ENCODE measurements at regions not wholly inside any gene's neighbourhood (a gene's known extent, or its start where the extent isn't known, plus 50 kb on each side); places are given as distances from the start of the nearest gene placed in this dataset.

DNA sequence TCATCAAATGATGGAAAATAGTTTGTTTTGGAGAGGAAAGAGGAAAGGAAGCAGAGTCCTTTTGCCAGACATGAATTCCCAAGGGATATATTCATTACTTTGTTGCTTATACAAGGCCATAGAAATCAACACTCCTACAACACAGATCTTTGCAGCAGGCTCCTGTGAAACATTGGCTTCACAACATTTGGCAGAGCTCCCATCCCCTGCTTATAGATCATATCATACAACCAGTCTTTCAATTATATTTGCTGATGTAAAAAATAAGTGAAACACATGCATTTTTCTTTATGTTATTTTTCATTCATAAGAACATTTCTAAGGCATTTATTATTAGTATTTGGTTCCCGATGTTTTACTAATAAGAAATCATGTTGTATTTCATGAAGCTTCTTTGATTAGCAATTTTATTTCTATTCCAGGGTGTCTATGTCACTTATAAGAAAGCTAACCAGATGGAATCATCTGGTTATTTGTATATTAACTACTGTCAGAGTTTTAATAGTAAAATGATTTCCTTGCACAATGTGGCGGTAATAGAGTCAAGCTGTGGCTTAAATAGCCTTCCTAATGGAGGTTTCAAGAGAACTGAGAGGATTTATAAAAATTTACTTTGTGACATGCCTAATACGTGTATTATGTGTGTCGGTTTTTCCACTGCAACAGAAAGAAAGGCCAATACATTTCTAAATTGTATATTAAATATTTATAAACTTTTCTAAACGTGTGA, 470.3 kb upstream of the NCAM2 start:
- no peak for FAIRE-seq
- H3K79me2 ChIP-seq (ENCODE audit: control insufficient read depth, insufficient read depth, low read length) = no peaks in the 10 kb centered on the region
- H3K9ac ChIP-seq (ENCODE audit: insufficient read depth in 1 of 2, low read depth in 2 of 2, low read length in 2 of 2) = no peak overlapping the region
- TF ChIP-seq PTBP1 (IDR thresholded peaks at IDR 0.05; ENCODE audit: low read depth, low read length) = no peak
- TF ChIP-seq WHSC1 (IDR thresholded peaks at IDR 0.05; ENCODE audit: low read length) = no peak
- no peak for TF ChIP-seq LEF1 (IDR thresholded peaks at IDR 0.05)
- no peak for TF ChIP-seq NR1H2 (CRISPR knock-in tag; IDR thresholded peaks at IDR 0.05)
- TF ChIP-seq, protein P1, sequence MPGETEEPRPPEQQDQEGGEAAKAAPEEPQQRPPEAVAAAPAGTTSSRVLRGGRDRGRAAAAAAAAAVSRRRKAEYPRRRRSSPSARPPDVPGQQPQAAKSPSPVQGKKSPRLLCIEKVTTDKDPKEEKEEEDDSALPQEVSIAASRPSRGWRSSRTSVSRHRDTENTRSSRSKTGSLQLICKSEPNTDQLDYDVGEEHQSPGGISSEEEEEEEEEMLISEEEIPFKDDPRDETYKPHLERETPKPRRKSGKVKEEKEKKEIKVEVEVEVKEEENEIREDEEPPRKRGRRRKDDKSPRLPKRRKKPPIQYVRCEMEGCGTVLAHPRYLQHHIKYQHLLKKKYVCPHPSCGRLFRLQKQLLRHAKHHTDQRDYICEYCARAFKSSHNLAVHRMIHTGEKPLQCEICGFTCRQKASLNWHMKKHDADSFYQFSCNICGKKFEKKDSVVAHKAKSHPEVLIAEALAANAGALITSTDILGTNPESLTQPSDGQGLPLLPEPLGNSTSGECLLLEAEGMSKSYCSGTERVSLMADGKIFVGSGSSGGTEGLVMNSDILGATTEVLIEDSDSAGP (CRISPR knock-in tag; IDR thresholded peaks at IDR 0.05) = no peak
- TF ChIP-seq PTRF (tag; IDR thresholded peaks at IDR 0.05) = no peak
- TF ChIP-seq ZNF408 (CRISPR knock-in tag; IDR thresholded peaks at IDR 0.05; ENCODE audit: low read depth) = no peak
- no peak for TF ChIP-seq ZNF696 (CRISPR knock-in tag; conservative IDR thresholded peaks at IDR 0.05)
- TF ChIP-seq ZNF217 (CRISPR knock-in tag; IDR thresholded peaks at IDR 0.05) = no peak
- no peak for TF ChIP-seq SAP30 (IDR thresholded peaks at IDR 0.05; ENCODE audit: borderline replicate concordance, insufficient read depth, low read depth, low read length, poor library complexity, severe bottlenecking)
- no peak for TF ChIP-seq KAT7 (CRISPR knock-in tag; IDR thresholded peaks at IDR 0.05; ENCODE audit: borderline replicate concordance)
- TF ChIP-seq, protein P2, sequence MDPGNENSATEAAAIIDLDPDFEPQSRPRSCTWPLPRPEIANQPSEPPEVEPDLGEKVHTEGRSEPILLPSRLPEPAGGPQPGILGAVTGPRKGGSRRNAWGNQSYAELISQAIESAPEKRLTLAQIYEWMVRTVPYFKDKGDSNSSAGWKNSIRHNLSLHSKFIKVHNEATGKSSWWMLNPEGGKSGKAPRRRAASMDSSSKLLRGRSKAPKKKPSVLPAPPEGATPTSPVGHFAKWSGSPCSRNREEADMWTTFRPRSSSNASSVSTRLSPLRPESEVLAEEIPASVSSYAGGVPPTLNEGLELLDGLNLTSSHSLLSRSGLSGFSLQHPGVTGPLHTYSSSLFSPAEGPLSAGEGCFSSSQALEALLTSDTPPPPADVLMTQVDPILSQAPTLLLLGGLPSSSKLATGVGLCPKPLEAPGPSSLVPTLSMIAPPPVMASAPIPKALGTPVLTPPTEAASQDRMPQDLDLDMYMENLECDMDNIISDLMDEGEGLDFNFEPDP (CRISPR knock-in tag; IDR thresholded peaks at IDR 0.05) = no peak
- TF ChIP-seq GABPB2 (CRISPR knock-in tag; conservative IDR thresholded peaks at IDR 0.05) = no peak
- TF ChIP-seq MBD2 (IDR thresholded peaks at IDR 0.05; ENCODE audit: borderline replicate concordance, low read depth) = no peak
- no peak for TF ChIP-seq TSC22D4 (tag; IDR thresholded peaks at IDR 0.05)
- TF ChIP-seq ZNF764 (CRISPR knock-in tag; IDR thresholded peaks at IDR 0.05; ENCODE audit: low read depth) = no peak
- TF ChIP-seq EWSR1 (IDR thresholded peaks at IDR 0.05; ENCODE audit: borderline replicate concordance, low read depth, partially characterized antibody) = no peak
- H3K9me3 ChIP-seq (replicated peaks; ENCODE audit: control insufficient read depth, insufficient read depth, low read depth, low read length) = no peaks in the 10 kb centered on the region
- no peak overlapping the region for H3K27ac ChIP-seq (ENCODE audit: extremely low read depth, low read depth, low read length)
- intact Hi-C loops (cut with micrococcal nuclease) (no loop called here), in situ Hi-C loops (cut with MboI) (no loop called here)
- BruUV-seq (replicated peaks) = no TSS peak
- WGBS (ENCODE audit: insufficient coverage, low coverage, missing lambda C conversion rate) = 7% methylated on average over 5 of the region's 5 CpGs
- no peak overlapping the region for H3K4me2 ChIP-seq (ENCODE audit: insufficient read depth, low read length)
- H4K20me1 ChIP-seq (replicated peaks; ENCODE audit: control insufficient read depth, insufficient read depth, low read length) = no peaks in the 10 kb centered on the region
- H3K27me3 ChIP-seq (ENCODE audit: control insufficient read depth in 2 of 2, insufficient read depth in 2 of 2, low read length in 2 of 2) = no peaks in the 10 kb centered on the region
- no peak for DNase-seq (ENCODE audit: extremely low read depth in 1 of 4, low spot score in 3 of 4)
- no peaks in the 10 kb centered on the region for H3K36me3 ChIP-seq (ENCODE audit: control insufficient read depth, insufficient read depth, low read length)
- no peaks in the 10 kb centered on the region for H3K4me1 ChIP-seq (replicated peaks in 1 of 2; ENCODE audit: control insufficient read depth in 2 of 2, insufficient read depth in 2 of 2, low read length in 2 of 2)
- ChIA-PET CTCF (ENCODE audit: low intra/inter-chr PET ratio) (no interaction called here), POLR2A (interaction anchor here (0.9 kb wide), 1 partner anchor 10 kb away, joined by 3 read pairs; no protein-coding TSS in a partner anchor)
- ATAC-seq = no peak
- no peak overlapping the region for H3K4me3 ChIP-seq
- H2AFZ ChIP-seq (ENCODE audit: low read depth, low read length) = no peak overlapping the region
- H3K9me1 ChIP-seq (ENCODE audit: control insufficient read depth, insufficient read depth, low read length) = no peaks in the 10 kb centered on the region

Data from K562 (cell line).